ENCODE measurements at regions not wholly inside any gene's neighbourhood (a gene's known extent, or its start where the extent isn't known, plus 50 kb on each side); places are given as distances from the start of the nearest gene placed in this dataset.

DNA sequence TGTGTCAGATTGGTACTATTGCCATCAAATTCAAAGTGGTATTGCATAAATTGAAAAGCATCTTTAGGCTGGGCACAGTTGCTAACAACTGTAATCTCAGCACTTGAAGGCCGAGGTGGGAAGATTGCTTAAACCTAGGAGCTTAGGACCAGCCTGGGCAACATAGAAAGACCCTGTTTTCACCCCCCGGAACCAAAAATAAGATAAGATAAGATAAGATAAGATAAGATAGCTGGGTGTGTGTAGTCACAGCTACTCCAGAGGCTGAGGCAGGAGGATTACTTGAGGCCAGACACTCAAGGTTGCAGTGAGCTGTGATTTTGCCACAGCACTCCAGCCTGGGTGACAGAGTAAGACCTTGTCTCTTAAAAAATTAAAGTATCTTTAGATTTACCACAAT lies 297.9 kb upstream of the SEMA6A start:
- TF ChIP-seq, protein P1, sequence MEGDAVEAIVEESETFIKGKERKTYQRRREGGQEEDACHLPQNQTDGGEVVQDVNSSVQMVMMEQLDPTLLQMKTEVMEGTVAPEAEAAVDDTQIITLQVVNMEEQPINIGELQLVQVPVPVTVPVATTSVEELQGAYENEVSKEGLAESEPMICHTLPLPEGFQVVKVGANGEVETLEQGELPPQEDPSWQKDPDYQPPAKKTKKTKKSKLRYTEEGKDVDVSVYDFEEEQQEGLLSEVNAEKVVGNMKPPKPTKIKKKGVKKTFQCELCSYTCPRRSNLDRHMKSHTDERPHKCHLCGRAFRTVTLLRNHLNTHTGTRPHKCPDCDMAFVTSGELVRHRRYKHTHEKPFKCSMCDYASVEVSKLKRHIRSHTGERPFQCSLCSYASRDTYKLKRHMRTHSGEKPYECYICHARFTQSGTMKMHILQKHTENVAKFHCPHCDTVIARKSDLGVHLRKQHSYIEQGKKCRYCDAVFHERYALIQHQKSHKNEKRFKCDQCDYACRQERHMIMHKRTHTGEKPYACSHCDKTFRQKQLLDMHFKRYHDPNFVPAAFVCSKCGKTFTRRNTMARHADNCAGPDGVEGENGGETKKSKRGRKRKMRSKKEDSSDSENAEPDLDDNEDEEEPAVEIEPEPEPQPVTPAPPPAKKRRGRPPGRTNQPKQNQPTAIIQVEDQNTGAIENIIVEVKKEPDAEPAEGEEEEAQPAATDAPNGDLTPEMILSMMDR (IDR thresholded peaks at IDR 0.05), result no peak
- no peak for TF ChIP-seq ZFX (IDR thresholded peaks at IDR 0.05; ENCODE audit: borderline replicate concordance)

All from 22Rv1 (cell line).